Natural killer cell (primary cell): ENCODE measurements at regions not wholly inside any gene's neighbourhood (a gene's known extent, or its start where the extent isn't known, plus 50 kb on each side); places are given as distances from the start of the nearest gene placed in this dataset.

Experiments
- ATAC-seq, 3 donors: fragments of 150-1000 bp in 2 of 3; fragments of 200-7000 bp in 1 of 3; cut with Tn5 transposase; 1 replicate in 1 of 3; 2 replicates in 2 of 3; pipeline ENCODE4 v1.10.0; 2021; ENCODE audit warnings: mild to moderate bottlenecking in 2 of 3, moderate library complexity in 2 of 3
- DNase-seq, 2 donors: peaks; one replicate each; pipeline versions ENCODE4 v3.0.0 to v3.0.0-alpha.2; 2013 to 2021; ENCODE audit warnings: mixed read lengths in 1 of 2
- H3K27ac ChIP-seq: one replicate; pipeline ENCODE4 v1.5.1; 2013; ENCODE audit warnings: mild to moderate bottlenecking, low read length
- H3K27me3 ChIP-seq: one replicate; pipeline ENCODE4 v1.6.1; 2013; ENCODE audit warnings: low read length; ENCODE audit not compliant: control insufficient read depth, insufficient read depth
- H3K36me3 ChIP-seq: one replicate; pipeline ENCODE4 v1.6.1; 2013; ENCODE audit warnings: low read length; ENCODE audit not compliant: control insufficient read depth, insufficient read depth
- H3K4me1 ChIP-seq: one replicate; pipeline ENCODE4 v1.6.1; 2013; ENCODE audit warnings: low read length; ENCODE audit not compliant: control insufficient read depth, insufficient read depth
- H3K4me3 ChIP-seq: one replicate; pipeline ENCODE4 v1.5.1; 2013; ENCODE audit warnings: low read length
- H3K9me3 ChIP-seq: one replicate; pipeline ENCODE4 v1.6.1; 2013; ENCODE audit warnings: low read length; ENCODE audit not compliant: control insufficient read depth, insufficient read depth
- H3K27ac Mint-ChIP-seq, 2 donors: one replicate each; pipeline ENCODE4 v1.8.0; 2022; ENCODE audit warnings: mild to moderate bottlenecking in 2 of 2, mixed read lengths in 2 of 2, moderate library complexity in 1 of 2
- H3K27me3 Mint-ChIP-seq, 2 donors: one replicate each; pipeline ENCODE4 v1.8.0; 2022; ENCODE audit warnings: low read depth in 2 of 2, mixed read lengths in 2 of 2
- H3K36me3 Mint-ChIP-seq: one replicate; pipeline ENCODE4 v1.8.0; 2022; ENCODE audit warnings: mixed read lengths
- H3K4me1 Mint-ChIP-seq, 2 donors: one replicate each; pipeline ENCODE4 v1.8.0; 2022; ENCODE audit warnings: mixed read lengths in 2 of 2
- H3K4me3 Mint-ChIP-seq: one replicate; pipeline ENCODE4 v1.8.0; 2022; ENCODE audit warnings: mild to moderate bottlenecking, moderate library complexity, mixed read lengths
- H3K9me3 Mint-ChIP-seq, 2 donors: one replicate each; pipeline ENCODE4 v1.8.0; 2022; ENCODE audit warnings: mixed read lengths in 2 of 2
- WGBS: methylation state at CpG from one replicate; pipeline ENCODE4 v1.1.7; 2013; ENCODE audit warnings: missing lambda C conversion rate; ENCODE audit not compliant: insufficient coverage; 5-methylcytosine and 5-hydroxymethylcytosine counted together
- intact Hi-C: fragments of 100-400 bp; cut with micrococcal nuclease; formaldehyde crosslinking; loops from one replicate; pipeline ENCODE4 v1.14.2; 2022
- TF ChIP-seq, protein P1 (sequence below): fragments of 200-600 bp; IDR thresholded peaks from one replicate; pipeline ENCODE4 v1.8.0; 2022; ENCODE audit warnings: antibody characterized with exemption

GRCh38 chr13:85461621-85462020 is 337.6 kb downstream of the SLITRK6 start:
- H3K9me3 ChIP-seq, result peaks cover 20% of the 10 kb centered on the region
- Mint-ChIP-seq H3K36me3 (peaks cover 5% of the 10 kb centered on the region), H3K27me3 (no peaks in the 10 kb centered on the region), H3K4me3 (no peak overlapping the region), H3K4me1 (no peaks in the 10 kb centered on the region), H3K9me3 (peaks cover 12% of the 10 kb centered on the region in 2 donors), H3K27ac (no peak overlapping the region)
- H3K27ac ChIP-seq, result no peak overlapping the region
- no peaks in the 10 kb centered on the region for H3K4me1 ChIP-seq
- ATAC-seq (no peak), DNase-seq (no peak)
- no peaks in the 10 kb centered on the region for H3K27me3 ChIP-seq
- TF ChIP-seq, protein P1, sequence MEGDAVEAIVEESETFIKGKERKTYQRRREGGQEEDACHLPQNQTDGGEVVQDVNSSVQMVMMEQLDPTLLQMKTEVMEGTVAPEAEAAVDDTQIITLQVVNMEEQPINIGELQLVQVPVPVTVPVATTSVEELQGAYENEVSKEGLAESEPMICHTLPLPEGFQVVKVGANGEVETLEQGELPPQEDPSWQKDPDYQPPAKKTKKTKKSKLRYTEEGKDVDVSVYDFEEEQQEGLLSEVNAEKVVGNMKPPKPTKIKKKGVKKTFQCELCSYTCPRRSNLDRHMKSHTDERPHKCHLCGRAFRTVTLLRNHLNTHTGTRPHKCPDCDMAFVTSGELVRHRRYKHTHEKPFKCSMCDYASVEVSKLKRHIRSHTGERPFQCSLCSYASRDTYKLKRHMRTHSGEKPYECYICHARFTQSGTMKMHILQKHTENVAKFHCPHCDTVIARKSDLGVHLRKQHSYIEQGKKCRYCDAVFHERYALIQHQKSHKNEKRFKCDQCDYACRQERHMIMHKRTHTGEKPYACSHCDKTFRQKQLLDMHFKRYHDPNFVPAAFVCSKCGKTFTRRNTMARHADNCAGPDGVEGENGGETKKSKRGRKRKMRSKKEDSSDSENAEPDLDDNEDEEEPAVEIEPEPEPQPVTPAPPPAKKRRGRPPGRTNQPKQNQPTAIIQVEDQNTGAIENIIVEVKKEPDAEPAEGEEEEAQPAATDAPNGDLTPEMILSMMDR, result no peak
- intact Hi-C loops, result no loop called here
- no CpG with 5 or more reads among the region's 1 CpG for WGBS
- no peaks in the 10 kb centered on the region for H3K36me3 ChIP-seq
- H3K4me3 ChIP-seq, result no peak overlapping the region

GRCh38 chr13:85445534-85445933 is 353.7 kb downstream of the SLITRK6 start:
- DNase-seq (no peak), ATAC-seq (no peak)
- no peaks in the 10 kb centered on the region for H3K36me3 Mint-ChIP-seq
- TF ChIP-seq, protein P1, result no peak
- Histone ChIP-seq H3K4me1 (no peaks in the 10 kb centered on the region), H3K27ac (no peak overlapping the region), H3K27me3 (no peaks in the 10 kb centered on the region), H3K36me3 (no peaks in the 10 kb centered on the region), H3K4me3 (no peak overlapping the region), H3K9me3 (no peaks in the 10 kb centered on the region)
- H3K4me1 Mint-ChIP-seq, result no peaks in the 10 kb centered on the region
- H3K27me3 Mint-ChIP-seq, result no peaks in the 10 kb centered on the region
- no peak overlapping the region for H3K27ac Mint-ChIP-seq
- H3K4me3 Mint-ChIP-seq, result no peak overlapping the region
- intact Hi-C loops, result no loop called here
- peaks cover 11 to 25% of the 10 kb centered on the region in 2 donors for H3K9me3 Mint-ChIP-seq

DNA sequence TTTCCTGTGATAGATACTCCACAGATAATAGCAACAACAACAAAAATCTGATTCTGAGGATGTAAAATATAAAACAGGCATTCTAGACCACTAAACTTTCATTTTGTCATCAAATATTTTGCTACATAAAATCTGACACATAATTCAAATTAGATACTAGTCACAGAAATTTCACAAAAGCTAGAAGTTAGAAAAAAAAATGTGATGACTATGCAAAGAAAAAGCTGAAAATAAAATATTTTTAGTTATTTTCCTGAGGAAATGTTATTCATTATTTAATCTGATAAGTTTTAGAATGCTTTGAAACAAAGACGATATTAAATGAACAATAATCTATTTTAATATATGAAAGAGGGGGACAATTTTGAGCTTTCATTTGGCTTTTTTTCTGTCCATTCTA is 357.2 kb downstream of the SLITRK6 start:
- no peak overlapping the region for H3K4me3 Mint-ChIP-seq
- ATAC-seq (no peak), DNase-seq (no peak)
- WGBS, result no CpG with 5 or more reads among the region's 1 CpG
- no peaks in the 10 kb centered on the region for H3K27me3 ChIP-seq
- H3K4me3 ChIP-seq, result no peak overlapping the region
- H3K9me3 ChIP-seq, result no peaks in the 10 kb centered on the region
- H3K36me3 ChIP-seq, result no peaks in the 10 kb centered on the region
- TF ChIP-seq, protein P1, result no peak
- H3K9me3 Mint-ChIP-seq, result peaks cover 20 to 34% of the 10 kb centered on the region in 2 donors
- intact Hi-C loops, result no loop called here
- no peaks in the 10 kb centered on the region for H3K4me1 Mint-ChIP-seq
- H3K27ac Mint-ChIP-seq, result no peak overlapping the region
- no peaks in the 10 kb centered on the region for H3K27me3 Mint-ChIP-seq
- H3K27ac ChIP-seq, result no peak overlapping the region
- H3K36me3 Mint-ChIP-seq, result no peaks in the 10 kb centered on the region
- no peaks in the 10 kb centered on the region for H3K4me1 ChIP-seq

GRCh38 chr13:85441364-85441763 is 357.9 kb downstream of the SLITRK6 start:
- no peak overlapping the region for H3K27ac ChIP-seq
- no peaks in the 10 kb centered on the region for H3K4me1 ChIP-seq
- intact Hi-C loops, result no loop called here
- Mint-ChIP-seq H3K27ac (no peak overlapping the region), H3K4me3 (no peak overlapping the region), H3K27me3 (no peaks in the 10 kb centered on the region), H3K4me1 (no peaks in the 10 kb centered on the region), H3K9me3 (peaks cover 18 to 33% of the 10 kb centered on the region in 2 donors), H3K36me3 (no peaks in the 10 kb centered on the region)
- ATAC-seq (no peak), DNase-seq (no peak)
- TF ChIP-seq, protein P1, result no peak
- no peaks in the 10 kb centered on the region for H3K27me3 ChIP-seq
- H3K36me3 ChIP-seq, result no peaks in the 10 kb centered on the region
- H3K4me3 ChIP-seq, result no peak overlapping the region
- 88% methylated on average over 12 of the region's 12 CpGs for WGBS
- no peaks in the 10 kb centered on the region for H3K9me3 ChIP-seq
